GM19328 (cell line): ENCODE measurements at regions not wholly inside any gene's neighbourhood (a gene's known extent, or its start where the extent isn't known, plus 50 kb on each side); places are given as distances from the start of the nearest gene placed in this dataset.
"Not testable (repeated sequence)": the region's sequence is repeated elsewhere in the genome, so short reads cannot be mapped to it uniquely, and the experiment has no call there.

Experiments
- ATAC-seq: cut with Tn5 transposase; IDR thresholded peaks from one replicate; pipeline ENCODE4 v1.9.1; 2021; ENCODE audit warnings: mild to moderate bottlenecking, moderate library complexity; ENCODE audit not compliant: unreplicated experiment

- no peak for ATAC-seq
Measured at GRCh38 chr13:68850160-68850559, 1257.5 kb upstream of the ATXN8OS start.

DNA sequence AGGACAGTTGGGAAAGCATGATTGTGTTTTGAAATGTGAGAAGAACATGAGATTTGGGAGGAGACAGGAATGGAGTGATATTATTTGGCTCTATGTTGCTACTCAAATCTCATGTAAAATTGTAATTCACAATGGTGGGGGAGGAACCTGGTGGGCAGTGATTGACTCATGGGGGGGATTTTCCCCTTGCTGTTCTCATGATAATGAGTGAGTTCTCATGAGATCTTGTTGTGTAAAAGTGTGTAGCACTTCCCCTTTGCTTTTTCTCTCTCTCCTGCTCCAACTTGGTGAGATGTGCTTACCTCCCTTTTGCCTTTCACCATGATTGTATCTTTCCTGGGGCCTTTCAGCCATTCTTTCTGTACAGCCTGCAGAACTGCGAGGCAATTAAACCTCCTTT is 1261.0 kb upstream of the ATXN8OS start:
- no peak for ATAC-seq

- ATAC-seq: no peak
Measured at GRCh38 chr13:68834375-68834774, 1273.3 kb upstream of the ATXN8OS start.

- no peak for ATAC-seq
Measured at GRCh38 chr13:68816715-68817114, 1290.9 kb upstream of the ATXN8OS start.

DNA sequence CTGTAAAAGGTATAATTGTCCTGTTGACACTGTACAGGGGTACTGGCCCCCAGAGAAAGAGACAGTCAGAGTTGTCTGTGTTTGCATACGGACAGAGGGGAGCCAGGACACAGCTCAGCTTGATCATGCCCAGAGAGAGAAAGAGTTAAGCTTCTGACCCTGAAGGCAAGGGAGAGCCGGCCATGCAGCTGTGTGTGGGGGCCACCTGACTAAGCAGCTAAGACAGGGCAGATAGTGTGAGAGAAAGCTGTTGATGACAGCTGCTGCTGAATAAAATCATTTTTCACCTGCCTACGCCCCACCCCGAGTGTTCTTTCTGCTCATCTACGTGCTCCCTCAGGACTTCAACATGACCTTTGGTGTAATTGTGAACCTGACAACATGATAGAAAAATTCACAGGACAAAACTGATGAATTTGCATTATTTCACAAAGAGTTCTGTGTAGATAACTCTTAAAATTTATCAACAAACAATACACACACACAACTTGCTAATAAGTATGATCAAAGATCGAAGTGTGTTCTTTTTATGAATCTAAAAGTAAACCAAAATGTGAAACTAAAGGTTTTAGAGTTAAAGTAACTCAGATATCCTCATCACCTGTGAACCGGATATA is 1294.3 kb upstream of the ATXN8OS start:
- no peak for ATAC-seq

- no peak for ATAC-seq
Measured at GRCh38 chr13:68810660-68811059, 1297.0 kb upstream of the ATXN8OS start.

DNA sequence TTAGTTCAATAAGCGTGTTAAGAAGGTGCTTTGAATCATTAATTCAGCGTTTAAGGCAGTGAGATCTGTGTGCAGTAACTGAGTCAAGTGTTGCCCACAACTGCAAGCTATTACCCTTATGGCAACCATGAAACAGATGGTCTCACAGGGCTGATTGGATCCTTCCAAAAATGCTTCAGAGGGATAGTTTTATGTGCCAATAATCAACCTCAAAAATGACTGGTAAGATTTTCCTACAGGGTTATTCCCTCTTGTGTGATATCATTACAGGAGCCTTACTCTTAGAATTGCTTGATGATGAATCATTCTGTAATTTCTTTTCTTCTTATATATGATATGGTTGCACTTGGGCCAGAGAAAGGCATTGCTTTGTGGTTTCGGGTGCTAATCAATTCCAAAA is 1299.2 kb upstream of the ATXN8OS start:
- ATAC-seq: no peak

DNA sequence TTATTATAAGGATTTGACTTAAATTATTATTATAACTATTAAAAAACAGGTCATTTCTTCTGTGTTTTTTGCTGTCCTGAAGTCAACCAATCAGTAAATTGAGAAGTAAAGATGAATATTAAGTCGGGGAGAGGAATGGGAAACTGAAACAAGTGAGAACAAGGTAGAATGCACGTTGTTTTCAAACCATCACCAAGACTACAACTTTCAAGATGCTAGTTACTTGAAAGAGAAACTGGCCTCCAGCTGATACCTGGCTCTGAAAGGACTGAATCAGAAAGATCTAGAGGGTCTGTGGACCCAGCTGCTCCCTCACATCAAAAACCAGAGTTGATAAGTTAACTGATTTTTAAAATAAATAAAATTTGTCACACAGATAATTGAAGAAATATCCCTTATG is 1301.5 kb upstream of the ATXN8OS start:
- no peak for ATAC-seq

GRCh38 chr13:68784275-68784674 is 1323.4 kb upstream of the ATXN8OS start:
- ATAC-seq: no peak

DNA sequence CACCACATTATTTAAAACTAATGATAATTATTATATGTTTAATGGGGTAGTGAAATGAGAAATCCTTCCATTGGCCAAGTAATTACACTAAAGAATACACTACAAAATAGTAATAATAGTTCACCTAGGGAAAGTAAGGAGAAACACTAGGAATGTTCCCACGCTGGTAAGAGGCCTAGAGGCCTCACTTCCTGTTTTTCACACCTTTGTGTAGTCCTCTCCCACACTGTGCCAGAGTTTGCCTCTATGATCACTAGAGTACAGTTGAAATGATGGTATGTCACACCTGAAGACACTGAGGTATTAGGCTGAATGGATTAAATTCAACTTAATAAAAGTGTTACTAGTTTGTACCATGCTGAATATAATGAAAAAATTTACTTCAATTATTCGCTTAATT is 1348.0 kb upstream of the ATXN8OS start:
- no peak for ATAC-seq

DNA sequence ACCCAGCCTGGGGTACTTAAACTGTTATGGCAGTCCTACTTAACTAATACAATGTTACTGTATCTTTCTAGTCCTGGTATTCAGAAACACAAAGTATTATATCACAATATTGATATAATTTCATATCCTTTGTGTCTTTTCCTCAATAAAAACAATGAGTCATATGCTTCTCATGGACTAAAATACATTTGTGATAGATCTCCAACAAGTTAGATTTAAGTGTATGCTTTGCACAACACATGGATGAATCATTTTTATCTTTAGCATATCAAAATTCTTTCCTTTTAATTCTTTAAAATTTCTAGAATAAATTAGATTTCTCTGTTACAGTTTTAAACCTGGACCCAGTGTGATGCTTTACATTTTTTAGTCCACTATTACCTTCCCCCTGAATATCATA is 1357.8 kb upstream of the ATXN8OS start:
- ATAC-seq: no peak

GRCh38 chr13:68748038-68748437 is 1359.6 kb upstream of the ATXN8OS start:
- no peak for ATAC-seq

DNA sequence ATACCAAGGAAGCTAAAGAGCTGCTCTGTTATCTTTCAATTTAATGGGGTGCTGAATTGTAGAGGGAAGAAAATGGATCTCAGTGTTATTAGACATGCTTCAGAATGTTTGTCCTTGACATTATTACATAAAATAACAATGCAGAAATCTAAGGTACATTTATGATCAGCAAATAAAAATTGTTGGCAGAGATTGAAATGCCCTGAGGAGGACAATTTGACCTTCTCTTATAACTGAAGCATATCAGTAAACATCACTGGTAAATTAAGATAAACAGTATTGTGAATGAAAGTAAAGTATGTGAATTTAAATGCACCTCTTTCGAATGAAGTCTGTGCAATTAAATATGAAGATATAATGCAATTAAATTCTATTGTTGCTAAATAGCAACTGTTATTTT is 1362.1 kb upstream of the ATXN8OS start:
- no peak for ATAC-seq

- no peak for ATAC-seq
Measured at GRCh38 chr13:68736961-68737360, 1370.7 kb upstream of the ATXN8OS start.

GRCh38 chr13:68727798-68728197 is 1379.8 kb upstream of the ATXN8OS start:
- no peak for ATAC-seq

GRCh38 chr13:68727165-68727564 is 1380.5 kb upstream of the ATXN8OS start:
- ATAC-seq: no peak

- ATAC-seq: no peak
Measured at GRCh38 chr13:68719815-68720214, 1387.8 kb upstream of the ATXN8OS start.

DNA sequence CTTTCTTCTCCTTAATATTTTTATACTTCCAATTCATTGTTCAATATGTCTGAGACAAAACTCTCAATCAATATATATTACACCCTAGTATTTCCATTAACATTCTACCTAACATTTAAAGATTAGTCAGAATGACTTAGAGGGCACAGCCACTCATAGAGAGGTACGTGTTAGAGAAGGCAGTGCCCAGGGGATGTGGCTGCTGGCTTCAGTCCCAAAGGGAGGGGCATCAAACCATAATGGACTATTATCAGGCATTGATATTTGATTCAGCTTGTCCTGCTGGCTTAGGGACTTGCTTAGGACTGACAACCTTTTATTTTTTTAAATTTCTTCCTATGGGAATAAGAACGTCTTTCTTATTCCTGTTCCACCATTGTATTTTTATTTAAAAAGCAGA is 1392.0 kb upstream of the ATXN8OS start:
- no peak for ATAC-seq

GRCh38 chr13:68714292-68714691 is 1393.3 kb upstream of the ATXN8OS start:
- no peak for ATAC-seq

- no peak for ATAC-seq
Measured at GRCh38 chr13:68713394-68713793, 1394.2 kb upstream of the ATXN8OS start.

GRCh38 chr13:68708336-68708908 is 1399.2 kb upstream of the ATXN8OS start:
- no peak for ATAC-seq

DNA sequence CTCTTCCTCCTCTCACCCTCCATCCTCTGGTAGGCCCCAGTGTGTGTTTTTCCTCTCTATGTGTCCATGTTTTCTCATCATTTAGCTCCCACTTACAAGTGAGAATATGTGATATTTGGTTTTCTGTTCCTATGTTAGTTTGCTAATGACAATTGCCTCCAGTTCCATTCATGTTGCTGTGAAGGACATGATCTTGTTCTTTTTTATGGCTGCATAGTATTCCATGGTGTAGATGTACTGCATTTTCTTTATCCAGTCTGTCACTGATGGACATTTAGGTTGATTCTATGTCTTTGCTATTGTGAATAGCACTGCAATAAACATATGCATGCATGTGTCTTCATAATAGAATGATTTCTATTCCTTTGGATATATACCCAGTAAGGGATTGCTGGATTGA is 1401.6 kb upstream of the ATXN8OS start:
- not testable (repeated sequence) for ATAC-seq

DNA sequence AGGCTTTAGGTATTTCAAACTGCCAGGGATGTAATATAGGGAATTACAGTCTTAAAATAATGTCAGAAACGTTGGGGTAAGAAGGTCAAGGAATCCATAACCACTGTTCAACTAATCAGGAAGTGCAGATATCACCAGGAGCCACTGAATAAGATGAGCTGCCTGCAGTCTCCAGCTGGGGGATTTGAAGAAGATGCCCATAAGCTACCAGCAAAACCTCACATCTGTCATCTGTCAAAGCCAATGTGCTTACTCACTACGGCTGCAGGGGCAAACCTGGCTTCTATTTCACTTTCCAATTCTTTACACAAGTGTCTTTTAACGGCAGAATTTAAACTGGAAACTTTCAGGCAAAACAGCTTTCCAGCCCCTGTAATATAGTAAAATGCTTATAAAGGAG is 1410.1 kb upstream of the ATXN8OS start:
- no peak for ATAC-seq
